ENCODE measurements at regions not wholly inside any gene's neighbourhood (a gene's known extent, or its start where the extent isn't known, plus 50 kb on each side); places are given as distances from the start of the nearest gene placed in this dataset.

DNA sequence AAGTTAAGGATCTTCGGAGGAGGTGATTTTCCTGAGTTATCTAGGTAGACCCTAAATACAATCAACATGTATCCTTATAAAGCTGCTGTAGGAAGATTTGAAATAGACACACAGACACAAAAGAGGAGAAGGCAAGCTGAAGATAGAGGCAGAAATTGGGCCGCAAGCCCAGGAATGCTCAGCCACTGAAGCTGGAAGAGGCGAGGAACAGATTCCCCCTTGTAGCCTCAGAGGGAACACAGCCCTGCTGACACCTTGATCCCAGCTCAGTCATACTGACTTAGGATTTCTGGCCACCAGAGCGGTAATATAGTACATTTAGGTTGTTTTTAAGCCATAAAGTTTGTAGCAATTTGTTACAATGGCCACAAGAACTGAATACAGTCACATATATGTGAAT lies 90.9 kb downstream of the ETAA1 start:
- TF ChIP-seq, protein P1, sequence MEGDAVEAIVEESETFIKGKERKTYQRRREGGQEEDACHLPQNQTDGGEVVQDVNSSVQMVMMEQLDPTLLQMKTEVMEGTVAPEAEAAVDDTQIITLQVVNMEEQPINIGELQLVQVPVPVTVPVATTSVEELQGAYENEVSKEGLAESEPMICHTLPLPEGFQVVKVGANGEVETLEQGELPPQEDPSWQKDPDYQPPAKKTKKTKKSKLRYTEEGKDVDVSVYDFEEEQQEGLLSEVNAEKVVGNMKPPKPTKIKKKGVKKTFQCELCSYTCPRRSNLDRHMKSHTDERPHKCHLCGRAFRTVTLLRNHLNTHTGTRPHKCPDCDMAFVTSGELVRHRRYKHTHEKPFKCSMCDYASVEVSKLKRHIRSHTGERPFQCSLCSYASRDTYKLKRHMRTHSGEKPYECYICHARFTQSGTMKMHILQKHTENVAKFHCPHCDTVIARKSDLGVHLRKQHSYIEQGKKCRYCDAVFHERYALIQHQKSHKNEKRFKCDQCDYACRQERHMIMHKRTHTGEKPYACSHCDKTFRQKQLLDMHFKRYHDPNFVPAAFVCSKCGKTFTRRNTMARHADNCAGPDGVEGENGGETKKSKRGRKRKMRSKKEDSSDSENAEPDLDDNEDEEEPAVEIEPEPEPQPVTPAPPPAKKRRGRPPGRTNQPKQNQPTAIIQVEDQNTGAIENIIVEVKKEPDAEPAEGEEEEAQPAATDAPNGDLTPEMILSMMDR (IDR thresholded peaks at IDR 0.05; ENCODE audit: low read depth, low read length, missing input control) = no peak
- TF ChIP-seq, protein P2, sequence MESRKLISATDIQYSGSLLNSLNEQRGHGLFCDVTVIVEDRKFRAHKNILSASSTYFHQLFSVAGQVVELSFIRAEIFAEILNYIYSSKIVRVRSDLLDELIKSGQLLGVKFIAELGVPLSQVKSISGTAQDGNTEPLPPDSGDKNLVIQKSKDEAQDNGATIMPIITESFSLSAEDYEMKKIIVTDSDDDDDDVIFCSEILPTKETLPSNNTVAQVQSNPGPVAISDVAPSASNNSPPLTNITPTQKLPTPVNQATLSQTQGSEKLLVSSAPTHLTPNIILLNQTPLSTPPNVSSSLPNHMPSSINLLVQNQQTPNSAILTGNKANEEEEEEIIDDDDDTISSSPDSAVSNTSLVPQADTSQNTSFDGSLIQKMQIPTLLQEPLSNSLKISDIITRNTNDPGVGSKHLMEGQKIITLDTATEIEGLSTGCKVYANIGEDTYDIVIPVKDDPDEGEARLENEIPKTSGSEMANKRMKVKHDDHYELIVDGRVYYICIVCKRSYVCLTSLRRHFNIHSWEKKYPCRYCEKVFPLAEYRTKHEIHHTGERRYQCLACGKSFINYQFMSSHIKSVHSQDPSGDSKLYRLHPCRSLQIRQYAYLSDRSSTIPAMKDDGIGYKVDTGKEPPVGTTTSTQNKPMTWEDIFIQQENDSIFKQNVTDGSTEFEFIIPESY (IDR thresholded peaks at IDR 0.05) = no peak
- TF ChIP-seq, protein P3, sequence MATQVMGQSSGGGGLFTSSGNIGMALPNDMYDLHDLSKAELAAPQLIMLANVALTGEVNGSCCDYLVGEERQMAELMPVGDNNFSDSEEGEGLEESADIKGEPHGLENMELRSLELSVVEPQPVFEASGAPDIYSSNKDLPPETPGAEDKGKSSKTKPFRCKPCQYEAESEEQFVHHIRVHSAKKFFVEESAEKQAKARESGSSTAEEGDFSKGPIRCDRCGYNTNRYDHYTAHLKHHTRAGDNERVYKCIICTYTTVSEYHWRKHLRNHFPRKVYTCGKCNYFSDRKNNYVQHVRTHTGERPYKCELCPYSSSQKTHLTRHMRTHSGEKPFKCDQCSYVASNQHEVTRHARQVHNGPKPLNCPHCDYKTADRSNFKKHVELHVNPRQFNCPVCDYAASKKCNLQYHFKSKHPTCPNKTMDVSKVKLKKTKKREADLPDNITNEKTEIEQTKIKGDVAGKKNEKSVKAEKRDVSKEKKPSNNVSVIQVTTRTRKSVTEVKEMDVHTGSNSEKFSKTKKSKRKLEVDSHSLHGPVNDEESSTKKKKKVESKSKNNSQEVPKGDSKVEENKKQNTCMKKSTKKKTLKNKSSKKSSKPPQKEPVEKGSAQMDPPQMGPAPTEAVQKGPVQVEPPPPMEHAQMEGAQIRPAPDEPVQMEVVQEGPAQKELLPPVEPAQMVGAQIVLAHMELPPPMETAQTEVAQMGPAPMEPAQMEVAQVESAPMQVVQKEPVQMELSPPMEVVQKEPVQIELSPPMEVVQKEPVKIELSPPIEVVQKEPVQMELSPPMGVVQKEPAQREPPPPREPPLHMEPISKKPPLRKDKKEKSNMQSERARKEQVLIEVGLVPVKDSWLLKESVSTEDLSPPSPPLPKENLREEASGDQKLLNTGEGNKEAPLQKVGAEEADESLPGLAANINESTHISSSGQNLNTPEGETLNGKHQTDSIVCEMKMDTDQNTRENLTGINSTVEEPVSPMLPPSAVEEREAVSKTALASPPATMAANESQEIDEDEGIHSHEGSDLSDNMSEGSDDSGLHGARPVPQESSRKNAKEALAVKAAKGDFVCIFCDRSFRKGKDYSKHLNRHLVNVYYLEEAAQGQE (IDR thresholded peaks at IDR 0.05) = no peak
- TF ChIP-seq RXRA (IDR thresholded peaks at IDR 0.05) = no peak
- TF ChIP-seq RAD21 (IDR thresholded peaks at IDR 0.05) = no peak
- no peak for TF ChIP-seq GABPA (IDR thresholded peaks at IDR 0.05 in 1 of 2, conservative IDR thresholded peaks at IDR 0.05 in 1 of 2)
- no peak for TF ChIP-seq TAF1 (conservative IDR thresholded peaks at IDR 0.05)
- TF ChIP-seq YY1 (IDR thresholded peaks at IDR 0.05) = no peak
- no peak for TF ChIP-seq EGR1 (IDR thresholded peaks at IDR 0.05; ENCODE audit: low read depth in 2 of 2)
- TF ChIP-seq HNF4G (IDR thresholded peaks at IDR 0.05) = no peak
